DLD1 (cell line): ENCODE measurements at regions not wholly inside any gene's neighbourhood (a gene's known extent, or its start where the extent isn't known, plus 50 kb on each side); places are given as distances from the start of the nearest gene placed in this dataset.
"Not testable (repeated sequence)": the region's sequence is repeated elsewhere in the genome, so short reads cannot be mapped to it uniquely, and the experiment has no call there.

Source experiments
- in situ Hi-C: cut with HindIII; loops from 2 replicates; pipeline ENCODE4 v1.10.0; 2017; ENCODE audit warnings: low sequenced_read_pairs

GRCh38 chr10:84845628-84846261 is 517.4 kb downstream of the CCSER2 start:
- in situ Hi-C loops: no loop called here

DNA sequence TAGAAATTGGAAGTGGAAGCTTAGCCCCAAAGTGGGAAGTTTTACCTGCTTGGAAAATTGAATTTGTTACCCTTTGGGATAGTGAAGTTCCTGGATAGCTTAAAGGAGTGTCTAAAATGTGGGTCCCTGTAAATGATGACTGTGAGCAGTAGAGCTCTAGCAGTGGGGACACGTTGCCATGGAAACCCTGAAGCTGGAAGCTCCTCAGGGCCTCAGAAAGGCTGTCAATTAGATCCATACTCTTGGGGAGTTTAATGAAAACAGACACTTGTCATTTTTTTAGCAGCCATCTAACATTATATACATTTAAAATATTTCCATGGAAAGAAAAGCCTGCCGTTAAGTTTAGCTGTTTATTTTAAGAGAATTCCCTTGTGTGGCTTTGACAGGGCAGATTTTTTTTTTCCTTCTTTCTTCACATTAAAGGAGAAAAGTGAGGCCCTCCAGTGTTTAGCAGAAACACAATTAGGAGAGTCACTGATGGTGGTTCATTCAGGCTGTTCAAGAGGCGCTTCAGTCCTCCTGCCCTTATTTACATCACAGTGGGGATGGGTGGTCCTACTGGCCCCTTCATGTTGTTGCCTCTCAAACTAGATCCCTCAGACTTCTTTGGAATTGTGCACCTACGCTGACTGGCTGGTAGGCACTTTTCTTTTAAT is 518.4 kb downstream of the CCSER2 start:
- in situ Hi-C loops: no loop called here

- in situ Hi-C loops: no loop called here
Observed at GRCh38 chr10:84848967-84849366, 520.6 kb downstream of the CCSER2 start.

DNA sequence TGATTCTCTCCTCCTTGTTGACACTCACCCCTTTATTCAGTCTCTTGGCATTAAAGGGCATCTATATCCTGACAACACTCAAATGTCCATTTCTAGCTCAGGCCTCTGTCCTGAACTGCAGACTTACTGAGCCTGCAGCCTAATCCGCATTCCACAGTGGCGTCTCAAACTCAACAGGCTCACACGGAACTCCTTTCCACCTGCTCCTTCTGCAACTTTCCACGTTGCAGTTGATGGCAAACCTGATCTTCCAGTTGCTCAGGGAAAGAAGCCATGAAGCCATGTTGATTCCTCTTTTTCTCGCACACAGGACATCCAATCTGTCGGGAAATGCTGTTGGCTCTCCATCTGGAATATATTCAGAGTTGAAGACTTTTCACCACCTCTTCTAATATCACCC is 522.4 kb downstream of the CCSER2 start:
- in situ Hi-C loops: no loop called here

- in situ Hi-C loops: no loop called here
Observed at GRCh38 chr10:84854439-84854838, 526.0 kb downstream of the CCSER2 start.

GRCh38 chr10:84860855-84861254 is 532.5 kb downstream of the CCSER2 start:
- in situ Hi-C loops: no loop called here

- in situ Hi-C loops: no loop called here
Observed at GRCh38 chr10:84862551-84862950, 534.2 kb downstream of the CCSER2 start.

GRCh38 chr10:84863675-84864074 is 535.3 kb downstream of the CCSER2 start:
- in situ Hi-C loops: no loop called here

GRCh38 chr10:84876116-84876999 is 548.0 kb downstream of the CCSER2 start:
- in situ Hi-C loops: no loop called here

DNA sequence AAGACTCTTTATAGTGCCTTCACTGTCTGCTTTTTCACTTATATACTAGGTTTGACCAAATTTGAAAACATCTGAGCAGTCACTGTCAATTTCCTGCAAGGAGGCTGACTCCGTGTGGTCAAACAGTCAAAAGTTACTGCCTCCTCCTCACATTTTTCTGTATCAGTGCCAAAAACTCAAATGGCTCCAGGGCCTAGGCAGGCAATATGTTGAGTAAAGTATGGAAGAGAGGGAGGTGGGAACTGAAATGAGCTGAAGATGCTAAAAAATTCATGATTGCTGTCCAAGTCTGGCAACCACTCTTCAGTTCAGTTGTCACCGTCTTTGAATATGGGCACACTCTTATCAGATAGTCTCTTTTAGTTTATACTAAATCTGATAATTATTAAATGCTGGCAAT is 551.6 kb downstream of the CCSER2 start:
- in situ Hi-C loops: no loop called here

GRCh38 chr10:84881696-84882095 is 553.3 kb downstream of the CCSER2 start:
- in situ Hi-C loops: not testable (repeated sequence)

DNA sequence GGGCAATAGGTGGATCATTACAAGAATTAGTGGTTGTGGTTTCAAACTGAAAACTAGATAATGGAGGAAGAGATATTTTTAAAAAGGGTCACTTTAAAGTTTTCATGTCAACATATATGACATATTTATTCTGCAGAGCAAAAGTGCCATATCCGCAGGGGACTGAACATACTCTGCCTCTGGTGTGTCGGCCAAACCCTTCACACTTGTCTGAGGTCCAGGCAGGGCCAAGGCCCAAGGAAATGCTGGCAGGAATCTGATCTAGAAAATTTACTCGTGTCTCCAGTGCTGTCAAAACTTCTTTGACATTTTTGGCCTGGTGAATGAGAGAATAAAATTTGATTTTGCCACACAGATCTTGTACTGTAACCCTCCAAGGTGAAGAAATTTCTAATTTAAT is 562.3 kb downstream of the CCSER2 start:
- in situ Hi-C loops: no loop called here

DNA sequence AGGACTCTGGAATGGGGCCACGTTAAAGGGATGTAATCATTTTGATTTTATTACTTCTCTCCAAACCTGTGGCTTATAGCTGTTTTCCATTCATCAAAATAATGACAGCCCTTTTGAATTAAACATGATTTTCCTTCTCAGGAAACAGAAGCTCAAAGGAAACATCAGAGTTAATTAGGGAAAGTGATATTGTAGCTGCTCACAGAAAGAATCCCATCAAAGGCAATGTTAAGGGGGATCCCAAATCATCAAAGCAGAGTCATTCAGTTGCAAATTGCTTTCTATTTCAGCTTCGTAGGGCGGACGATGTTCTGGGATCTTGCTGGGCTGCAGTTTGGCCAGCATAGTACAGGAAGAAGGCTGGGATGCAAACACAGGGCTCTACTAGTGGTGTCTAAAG is 563.2 kb downstream of the CCSER2 start:
- in situ Hi-C loops: no loop called here

- in situ Hi-C loops: no loop called here
Observed at GRCh38 chr10:84895541-84895940, 567.2 kb downstream of the CCSER2 start.

DNA sequence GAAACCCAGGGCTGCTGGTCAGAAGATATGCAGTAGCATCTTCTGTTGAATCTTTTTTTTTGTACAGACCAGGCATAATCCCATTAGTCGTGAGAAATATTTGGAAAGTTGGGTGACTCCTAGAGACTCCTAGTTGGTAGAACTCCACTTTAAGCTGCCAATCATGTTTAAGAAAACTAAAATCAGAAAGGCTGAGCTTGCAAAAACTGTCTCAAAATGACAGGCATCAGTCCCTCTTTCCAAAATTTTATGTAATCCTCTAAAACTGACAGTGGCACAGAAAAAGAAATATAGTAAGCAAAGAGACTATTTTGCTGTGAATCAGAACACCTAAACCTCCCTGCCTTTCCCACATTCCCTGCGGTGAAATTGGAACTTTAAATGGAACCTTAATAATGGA is 568.5 kb downstream of the CCSER2 start:
- in situ Hi-C loops: no loop called here

DNA sequence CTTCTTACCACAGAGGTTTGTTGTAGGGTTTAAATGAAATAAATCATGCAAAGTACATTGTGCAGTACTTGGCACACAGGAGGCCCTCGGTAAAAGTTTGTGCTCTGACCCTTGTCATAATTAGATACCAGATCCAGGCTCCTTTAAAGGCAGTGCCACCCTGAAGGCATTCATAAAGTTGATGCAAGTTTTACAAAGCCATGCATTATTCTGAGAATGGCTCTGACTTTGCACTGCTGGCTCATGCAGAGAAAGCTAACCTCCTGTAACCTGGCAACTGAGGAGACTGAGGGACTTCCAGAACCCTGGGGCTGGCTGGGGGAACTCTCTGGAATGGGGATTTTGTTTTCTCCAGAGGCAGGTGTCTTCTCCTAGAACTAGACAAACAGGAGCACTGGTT is 570.9 kb downstream of the CCSER2 start:
- in situ Hi-C loops: no loop called here

GRCh38 chr10:84900141-84900540 is 571.8 kb downstream of the CCSER2 start:
- in situ Hi-C loops: no loop called here

DNA sequence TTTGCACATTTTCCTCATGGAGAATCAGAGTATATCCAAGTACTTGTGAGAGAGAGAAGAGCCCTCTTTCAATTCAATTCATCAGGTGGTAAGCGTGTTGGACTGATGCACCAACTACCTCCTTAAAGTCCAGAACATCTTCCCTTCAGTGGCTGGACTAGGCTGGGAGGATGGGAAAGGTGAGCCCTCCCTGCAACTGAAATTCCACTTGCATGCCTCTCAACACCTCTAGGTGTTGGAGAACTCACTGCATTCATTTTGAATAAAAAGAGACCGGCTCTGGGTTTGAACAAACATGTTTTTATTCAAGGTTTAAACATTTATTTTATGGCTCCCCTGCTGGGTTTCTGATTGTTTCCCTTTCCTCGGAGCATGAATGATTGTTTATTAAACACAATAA is 573.5 kb downstream of the CCSER2 start:
- in situ Hi-C loops: no loop called here

- in situ Hi-C loops: no loop called here
Observed at GRCh38 chr10:84902553-84902952, 574.2 kb downstream of the CCSER2 start.

GRCh38 chr10:84903320-84903719 is 574.9 kb downstream of the CCSER2 start:
- in situ Hi-C loops: no loop called here

DNA sequence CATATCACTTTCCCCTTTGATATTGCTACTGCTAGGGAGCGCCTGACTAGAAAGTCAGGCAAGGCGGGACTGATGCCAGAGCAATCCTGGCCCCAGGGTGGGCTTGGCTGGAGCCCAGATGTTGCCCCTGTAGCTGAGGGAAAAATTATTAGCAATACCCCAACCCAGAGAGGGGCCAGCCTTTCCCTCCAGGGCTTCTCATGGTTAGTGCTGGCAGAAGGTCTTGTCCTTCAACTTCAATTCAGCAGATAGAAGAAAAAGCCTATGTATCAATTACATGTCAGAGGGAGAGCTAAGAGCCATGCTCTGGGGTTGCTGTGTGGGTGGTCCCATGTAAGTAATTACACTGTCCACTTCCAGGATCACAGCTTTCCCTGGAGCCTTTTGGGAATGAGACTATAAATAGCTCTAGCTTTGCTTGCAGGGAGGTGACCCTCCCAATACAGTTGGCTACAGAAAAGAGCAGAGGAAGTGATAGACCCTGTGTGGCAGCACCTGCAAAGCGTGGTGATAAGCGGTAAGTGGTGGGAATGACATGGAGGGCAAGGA is 579.1 kb downstream of the CCSER2 start:
- in situ Hi-C loops: no loop called here

- in situ Hi-C loops: no loop called here
Observed at GRCh38 chr10:84908491-84908890, 580.1 kb downstream of the CCSER2 start.
